ENCODE measurements at regions not wholly inside any gene's neighbourhood (a gene's known extent, or its start where the extent isn't known, plus 50 kb on each side); places are given as distances from the start of the nearest gene placed in this dataset.

DNA sequence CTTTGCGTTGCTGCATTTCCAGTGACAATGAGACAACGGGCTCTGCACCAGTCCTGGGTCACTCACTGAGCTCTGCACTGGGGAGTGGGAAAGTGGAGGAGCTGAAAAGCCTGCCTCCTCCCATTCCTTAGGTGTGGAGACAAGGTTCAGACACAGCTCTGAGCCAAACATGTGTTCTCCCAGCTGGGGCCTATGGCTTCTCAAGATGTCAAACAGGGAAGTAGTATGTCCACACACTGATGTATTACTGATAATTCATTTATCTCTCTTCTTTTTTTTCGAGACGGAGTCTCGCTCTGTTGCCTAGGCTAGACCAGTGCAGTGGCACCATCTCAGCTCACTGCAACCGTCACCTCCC lies 90.2 kb upstream of the SLC4A7 start:
- TF ChIP-seq, protein P1, sequence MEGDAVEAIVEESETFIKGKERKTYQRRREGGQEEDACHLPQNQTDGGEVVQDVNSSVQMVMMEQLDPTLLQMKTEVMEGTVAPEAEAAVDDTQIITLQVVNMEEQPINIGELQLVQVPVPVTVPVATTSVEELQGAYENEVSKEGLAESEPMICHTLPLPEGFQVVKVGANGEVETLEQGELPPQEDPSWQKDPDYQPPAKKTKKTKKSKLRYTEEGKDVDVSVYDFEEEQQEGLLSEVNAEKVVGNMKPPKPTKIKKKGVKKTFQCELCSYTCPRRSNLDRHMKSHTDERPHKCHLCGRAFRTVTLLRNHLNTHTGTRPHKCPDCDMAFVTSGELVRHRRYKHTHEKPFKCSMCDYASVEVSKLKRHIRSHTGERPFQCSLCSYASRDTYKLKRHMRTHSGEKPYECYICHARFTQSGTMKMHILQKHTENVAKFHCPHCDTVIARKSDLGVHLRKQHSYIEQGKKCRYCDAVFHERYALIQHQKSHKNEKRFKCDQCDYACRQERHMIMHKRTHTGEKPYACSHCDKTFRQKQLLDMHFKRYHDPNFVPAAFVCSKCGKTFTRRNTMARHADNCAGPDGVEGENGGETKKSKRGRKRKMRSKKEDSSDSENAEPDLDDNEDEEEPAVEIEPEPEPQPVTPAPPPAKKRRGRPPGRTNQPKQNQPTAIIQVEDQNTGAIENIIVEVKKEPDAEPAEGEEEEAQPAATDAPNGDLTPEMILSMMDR (IDR thresholded peaks at IDR 0.05; ENCODE audit: control extremely low read depth in 1 of 3, insufficient read depth in 1 of 3, low read depth in 1 of 3, low read length in 3 of 3), result no peak
- TF ChIP-seq SUZ12 (IDR thresholded peaks at IDR 0.05; ENCODE audit: low read length) (no peak), CHD2 (IDR thresholded peaks at IDR 0.05; ENCODE audit: low read length) (no peak), TBP (IDR thresholded peaks at IDR 0.05; ENCODE audit: low read depth, low read length) (no peak), JUN (IDR thresholded peaks at IDR 0.05; ENCODE audit: low read depth, low read length) (no peak), HDAC6 (IDR thresholded peaks at IDR 0.05; ENCODE audit: low read depth, low read length) (no peak), EP300 (IDR thresholded peaks at IDR 0.05; ENCODE audit: borderline replicate concordance in 1 of 2, low read depth in 2 of 2, low read length in 2 of 2) (no peak), BACH1 (IDR thresholded peaks at IDR 0.05; ENCODE audit: low read length) (no peak), POLR2A (IDR thresholded peaks at IDR 0.05; ENCODE audit: control extremely low read depth in 1 of 2, low read depth in 2 of 2, low read length in 2 of 2) (no peak), CBX8 (IDR thresholded peaks at IDR 0.05; ENCODE audit: borderline replicate concordance, low read depth, low read length) (no peak), SP1 (IDR thresholded peaks at IDR 0.05; ENCODE audit: low read depth, low read length) (no peak)
- TF ChIP-seq, protein P2, sequence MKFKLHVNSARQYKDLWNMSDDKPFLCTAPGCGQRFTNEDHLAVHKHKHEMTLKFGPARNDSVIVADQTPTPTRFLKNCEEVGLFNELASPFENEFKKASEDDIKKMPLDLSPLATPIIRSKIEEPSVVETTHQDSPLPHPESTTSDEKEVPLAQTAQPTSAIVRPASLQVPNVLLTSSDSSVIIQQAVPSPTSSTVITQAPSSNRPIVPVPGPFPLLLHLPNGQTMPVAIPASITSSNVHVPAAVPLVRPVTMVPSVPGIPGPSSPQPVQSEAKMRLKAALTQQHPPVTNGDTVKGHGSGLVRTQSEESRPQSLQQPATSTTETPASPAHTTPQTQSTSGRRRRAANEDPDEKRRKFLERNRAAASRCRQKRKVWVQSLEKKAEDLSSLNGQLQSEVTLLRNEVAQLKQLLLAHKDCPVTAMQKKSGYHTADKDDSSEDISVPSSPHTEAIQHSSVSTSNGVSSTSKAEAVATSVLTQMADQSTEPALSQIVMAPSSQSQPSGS (IDR thresholded peaks at IDR 0.05; ENCODE audit: low read length), result no peak

Data from H1 (cell line).